ENCODE measurements at regions not wholly inside any gene's neighbourhood (a gene's known extent, or its start where the extent isn't known, plus 50 kb on each side); places are given as distances from the start of the nearest gene placed in this dataset.
"Not testable (repeated sequence)": the region's sequence is repeated elsewhere in the genome, so short reads cannot be mapped to it uniquely, and the experiment has no call there.

DNA sequence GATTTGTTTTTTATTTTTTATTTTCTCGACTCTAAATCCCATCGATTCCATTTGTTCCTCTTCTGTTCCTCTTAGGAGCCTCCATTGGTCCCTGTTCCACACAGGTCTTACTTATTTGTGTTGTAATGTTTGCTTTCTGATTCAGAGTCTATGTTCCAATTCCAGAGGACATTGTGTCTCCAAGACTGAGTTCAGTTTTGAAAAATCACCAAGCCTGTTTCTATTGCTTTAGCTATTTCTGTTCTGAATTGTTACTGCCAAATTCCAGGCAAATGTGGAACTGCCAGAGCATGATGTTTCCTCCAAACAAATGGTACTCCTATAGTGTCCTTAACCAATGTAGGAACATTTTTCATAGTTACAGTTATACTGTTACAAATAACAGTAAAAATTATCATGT lies 270.9 kb upstream of the SPTLC3 start:
- Histone ChIP-seq H3K4me1 (no peaks in the 10 kb centered on the region), H3K27ac (peak overlapping the region in 1 of 4 donors; percentile 54), H3K27me3 (no peaks in the 10 kb centered on the region), H3K4me3 (no peak overlapping the region), H3K36me3 (no peaks in the 10 kb centered on the region), H3K9me3 (no peaks in the 10 kb centered on the region)
- no peak for DNase-seq
- ATAC-seq: peak; percentile 56 to 72
- no peak for TF ChIP-seq CTCF (IDR thresholded peaks at IDR 0.05 in 4 of 5, conservative IDR thresholded peaks at IDR 0.05 in 1 of 5)
- no peak for TF ChIP-seq POLR2A (IDR thresholded peaks at IDR 0.05)
- in situ Hi-C loops (cut with MboI; ENCODE audit: low sequenced_read_pairs in 4 of 4) (no loop called here), intact Hi-C loops (cut with DNase I; ENCODE audit: low total_unique reads) (no loop called here)

GRCh38 chr20:12740647-12741046 lies 268.1 kb upstream of the SPTLC3 start:
- Histone ChIP-seq H3K36me3 (no peaks in the 10 kb centered on the region), H3K4me1 (no peaks in the 10 kb centered on the region), H3K9me3 (no peaks in the 10 kb centered on the region), H3K27ac (no peak overlapping the region), H3K4me3 (no peak overlapping the region), H3K27me3 (no peaks in the 10 kb centered on the region)
- in situ Hi-C loops (cut with MboI; ENCODE audit: low sequenced_read_pairs in 4 of 4): no loop called here
- intact Hi-C loops (cut with DNase I; ENCODE audit: low total_unique reads): no loop called here
- no peak for ATAC-seq
- no peak for TF ChIP-seq CTCF (IDR thresholded peaks at IDR 0.05 in 4 of 5, conservative IDR thresholded peaks at IDR 0.05 in 1 of 5)
- no peak for TF ChIP-seq POLR2A (IDR thresholded peaks at IDR 0.05)
- no peak for DNase-seq

GRCh38 chr20:12744037-12744436 lies 264.7 kb upstream of the SPTLC3 start:
- no peaks in the 10 kb centered on the region for H3K4me1 ChIP-seq
- no peak for DNase-seq
- ATAC-seq: no peak
- intact Hi-C loops (cut with DNase I; ENCODE audit: low total_unique reads): no loop called here
- in situ Hi-C loops (cut with MboI; ENCODE audit: low sequenced_read_pairs in 4 of 4): no loop called here
- no peaks in the 10 kb centered on the region for H3K9me3 ChIP-seq
- H3K4me3 ChIP-seq: no peak overlapping the region
- no peaks in the 10 kb centered on the region for H3K27me3 ChIP-seq
- H3K36me3 ChIP-seq: no peaks in the 10 kb centered on the region
- TF ChIP-seq POLR2A (IDR thresholded peaks at IDR 0.05): no peak
- TF ChIP-seq CTCF (IDR thresholded peaks at IDR 0.05 in 4 of 5, conservative IDR thresholded peaks at IDR 0.05 in 1 of 5): no peak
- no peak overlapping the region for H3K27ac ChIP-seq

- H3K4me1 ChIP-seq: no peaks in the 10 kb centered on the region
- H3K27ac ChIP-seq: no peak overlapping the region
- ATAC-seq (no peak), DNase-seq (no peak)
- TF ChIP-seq POLR2A (IDR thresholded peaks at IDR 0.05): no peak
- no peak for TF ChIP-seq CTCF (IDR thresholded peaks at IDR 0.05 in 4 of 5, conservative IDR thresholded peaks at IDR 0.05 in 1 of 5)
- no peak overlapping the region for H3K4me3 ChIP-seq
- intact Hi-C loops (cut with DNase I; ENCODE audit: low total_unique reads): no loop called here
- no peaks in the 10 kb centered on the region for H3K27me3 ChIP-seq
- H3K9me3 ChIP-seq: no peaks in the 10 kb centered on the region
- H3K36me3 ChIP-seq: no peaks in the 10 kb centered on the region
- in situ Hi-C loops (cut with MboI; ENCODE audit: low sequenced_read_pairs in 4 of 4): no loop called here
Measured at GRCh38 chr20:12748359-12748994, 260.3 kb upstream of the SPTLC3 start.

DNA sequence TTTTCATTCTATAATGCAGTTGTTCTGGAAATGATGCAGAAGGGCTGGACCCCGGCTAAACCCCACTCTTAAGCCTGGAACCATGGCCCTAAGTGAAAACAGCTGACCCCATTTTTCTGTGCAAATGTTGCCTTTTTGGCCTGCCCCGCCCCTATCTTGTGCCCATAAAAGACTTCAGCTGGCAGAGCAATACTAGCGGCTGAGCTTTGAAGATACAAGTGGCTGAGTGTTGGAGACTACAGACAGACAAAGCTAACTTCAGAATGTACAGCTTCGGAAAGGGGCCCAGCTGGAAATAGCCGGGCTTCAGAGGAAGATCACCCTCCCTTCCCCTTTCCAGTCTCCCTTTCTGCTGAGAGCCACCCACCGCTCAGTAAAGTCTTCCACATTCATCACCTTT lies 258.6 kb upstream of the SPTLC3 start:
- DNase-seq: no peak
- H3K27me3 ChIP-seq: no peaks in the 10 kb centered on the region
- TF ChIP-seq POLR2A (IDR thresholded peaks at IDR 0.05): no peak
- H3K27ac ChIP-seq: no peak overlapping the region
- no peak overlapping the region for H3K4me3 ChIP-seq
- no peaks in the 10 kb centered on the region for H3K9me3 ChIP-seq
- no peak for ATAC-seq
- no peaks in the 10 kb centered on the region for H3K36me3 ChIP-seq
- no peaks in the 10 kb centered on the region for H3K4me1 ChIP-seq
- intact Hi-C loops (cut with DNase I; ENCODE audit: low total_unique reads) (no loop called here), in situ Hi-C loops (cut with MboI; ENCODE audit: low sequenced_read_pairs in 4 of 4) (no loop called here)

- intact Hi-C loops (cut with DNase I; ENCODE audit: low total_unique reads); H3K27ac ChIP-seq; H3K4me1 ChIP-seq; H3K36me3 ChIP-seq; H3K9me3 ChIP-seq; ATAC-seq; DNase-seq; H3K4me3 ChIP-seq; H3K27me3 ChIP-seq; in situ Hi-C loops (cut with MboI; ENCODE audit: low sequenced_read_pairs in 4 of 4): not testable (repeated sequence)
Measured at GRCh38 chr20:12752900-12753693, 255.7 kb upstream of the SPTLC3 start.

GRCh38 chr20:12753742-12754141 lies 255.0 kb upstream of the SPTLC3 start:
- H3K27ac ChIP-seq; ATAC-seq; H3K36me3 ChIP-seq; H3K27me3 ChIP-seq; H3K9me3 ChIP-seq; DNase-seq; H3K4me1 ChIP-seq; intact Hi-C loops (cut with DNase I; ENCODE audit: low total_unique reads); in situ Hi-C loops (cut with MboI; ENCODE audit: low sequenced_read_pairs in 4 of 4); H3K4me3 ChIP-seq: not testable (repeated sequence)

- H3K36me3 ChIP-seq; H3K4me3 ChIP-seq; ATAC-seq; intact Hi-C loops (cut with DNase I; ENCODE audit: low total_unique reads); H3K9me3 ChIP-seq; in situ Hi-C loops (cut with MboI; ENCODE audit: low sequenced_read_pairs in 4 of 4); DNase-seq; H3K27me3 ChIP-seq; H3K27ac ChIP-seq; H3K4me1 ChIP-seq: not testable (repeated sequence)
Measured at GRCh38 chr20:12759493-12759892, 249.3 kb upstream of the SPTLC3 start.
